Tibial nerve (tissue), 3 donors: ENCODE measurements at regions not wholly inside any gene's neighbourhood (a gene's known extent, or its start where the extent isn't known, plus 50 kb on each side); places are given as distances from the start of the nearest gene placed in this dataset.

Experiments
- POLR2A ChIP-seq, 2 donors: fragments of 450-650 bp; IDR thresholded peaks; one replicate each; pipeline ENCODE4 v1.6.1; 2017; ENCODE audit warnings: antibody characterized with exemption in 2 of 2, mild to moderate bottlenecking in 2 of 2, moderate library complexity in 2 of 2
- TF ChIP-seq, protein P1 (sequence below), 5 experiments: fragments of 200-600 bp in 3 of 5; fragments of 450-650 bp in 2 of 5; sonication (generic) in 3 of 5; IDR thresholded peaks; one replicate each; pipeline ENCODE4 v1.5.1; 2016 to 2019; ENCODE audit warnings: antibody characterized with exemption in 5 of 5, mild to moderate bottlenecking in 3 of 5, moderate library complexity in 2 of 5

- no peak for TF ChIP-seq POLR2A (IDR thresholded peaks at IDR 0.05)
- TF ChIP-seq, protein P1, sequence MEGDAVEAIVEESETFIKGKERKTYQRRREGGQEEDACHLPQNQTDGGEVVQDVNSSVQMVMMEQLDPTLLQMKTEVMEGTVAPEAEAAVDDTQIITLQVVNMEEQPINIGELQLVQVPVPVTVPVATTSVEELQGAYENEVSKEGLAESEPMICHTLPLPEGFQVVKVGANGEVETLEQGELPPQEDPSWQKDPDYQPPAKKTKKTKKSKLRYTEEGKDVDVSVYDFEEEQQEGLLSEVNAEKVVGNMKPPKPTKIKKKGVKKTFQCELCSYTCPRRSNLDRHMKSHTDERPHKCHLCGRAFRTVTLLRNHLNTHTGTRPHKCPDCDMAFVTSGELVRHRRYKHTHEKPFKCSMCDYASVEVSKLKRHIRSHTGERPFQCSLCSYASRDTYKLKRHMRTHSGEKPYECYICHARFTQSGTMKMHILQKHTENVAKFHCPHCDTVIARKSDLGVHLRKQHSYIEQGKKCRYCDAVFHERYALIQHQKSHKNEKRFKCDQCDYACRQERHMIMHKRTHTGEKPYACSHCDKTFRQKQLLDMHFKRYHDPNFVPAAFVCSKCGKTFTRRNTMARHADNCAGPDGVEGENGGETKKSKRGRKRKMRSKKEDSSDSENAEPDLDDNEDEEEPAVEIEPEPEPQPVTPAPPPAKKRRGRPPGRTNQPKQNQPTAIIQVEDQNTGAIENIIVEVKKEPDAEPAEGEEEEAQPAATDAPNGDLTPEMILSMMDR (IDR thresholded peaks at IDR 0.05) = no peak
Measured at GRCh38 chr22:22069450-22070370, 87.1 kb upstream of the TOP3B start.
